ENCODE measurements at regions not wholly inside any gene's neighbourhood (a gene's known extent, or its start where the extent isn't known, plus 50 kb on each side); places are given as distances from the start of the nearest gene placed in this dataset.

- TF ChIP-seq MYC (IDR thresholded peaks at IDR 0.05; ENCODE audit: low read depth, low read length) (no peak), FOS (IDR thresholded peaks at IDR 0.05; ENCODE audit: borderline replicate concordance, insufficient read depth, low read length) (no peak), JUN (IDR thresholded peaks at IDR 0.05; ENCODE audit: borderline replicate concordance, insufficient read depth, insufficient read length, low read depth) (no peak), POLR2AphosphoS5 (IDR thresholded peaks at IDR 0.05; ENCODE audit: insufficient read depth, low read depth, low read length) (no peak), CTCF (IDR thresholded peaks at IDR 0.05; ENCODE audit: extremely low read depth in 1 of 2, insufficient read depth in 1 of 2, low read depth in 1 of 2, low read length in 2 of 2) (no peak), GATA2 (IDR thresholded peaks at IDR 0.05; ENCODE audit: insufficient read depth, insufficient read length, low read depth, low read length) (no peak), POLR2A (IDR thresholded peaks at IDR 0.05; ENCODE audit: low read depth, low read length) (no peak), EZH2 (IDR thresholded peaks at IDR 0.05; ENCODE audit: borderline replicate concordance, low read depth, low read length, severe bottlenecking) (no peak)
- TF ChIP-seq, protein P1, sequence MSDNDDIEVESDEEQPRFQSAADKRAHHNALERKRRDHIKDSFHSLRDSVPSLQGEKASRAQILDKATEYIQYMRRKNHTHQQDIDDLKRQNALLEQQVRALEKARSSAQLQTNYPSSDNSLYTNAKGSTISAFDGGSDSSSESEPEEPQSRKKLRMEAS (IDR thresholded peaks at IDR 0.05; ENCODE audit: insufficient read depth, insufficient read length), result no peak
- no TSS peak for BruUV-seq (replicated peaks)
- Histone ChIP-seq H3K36me3 (ENCODE audit: control insufficient read depth in 2 of 2, extremely low read depth in 1 of 2, insufficient read depth in 2 of 2, low read length in 2 of 2) (no peaks in the 10 kb centered on the region), H3K27me3 (ENCODE audit: control insufficient read depth in 2 of 2, insufficient read depth in 2 of 2, low read length in 2 of 2) (no peaks in the 10 kb centered on the region), H3K4me1 (ENCODE audit: control insufficient read depth, extremely low read depth, insufficient read depth, low read length) (no peaks in the 10 kb centered on the region), H3K4me3 (replicated peaks in 1 of 3; ENCODE audit: insufficient read depth in 1 of 3, low read depth in 1 of 3, low read length in 3 of 3) (no peak overlapping the region), H4K20me1 (replicated peaks; ENCODE audit: control insufficient read depth, extremely low read depth, insufficient read depth, low read length) (no peaks in the 10 kb centered on the region), H3K4me2 (ENCODE audit: insufficient read depth, low read length) (no peak overlapping the region), H3K9ac (replicated peaks; ENCODE audit: extremely low read depth, insufficient read depth, low read length) (no peak overlapping the region), H3K9me1 (replicated peaks; ENCODE audit: control insufficient read depth, extremely low read depth, insufficient read depth, low read length) (no peaks in the 10 kb centered on the region), H3K79me2 (ENCODE audit: control insufficient read depth, insufficient read depth, low read length) (no peaks in the 10 kb centered on the region), H3K27ac (ENCODE audit: insufficient read depth, low read depth, low read length) (no peak overlapping the region), H2AFZ (ENCODE audit: low read depth, low read length) (no peak overlapping the region), H3K9me3 (replicated peaks; ENCODE audit: control insufficient read depth, insufficient read depth, low read length) (no peaks in the 10 kb centered on the region)
- no peak for FAIRE-seq
- dilution Hi-C loops (cut with MboI; ENCODE audit: extremely low pct_ligation_motif_present, low sequenced_read_pairs), result no loop called here
- ChIA-PET POLR2A (no interaction called here), CTCF (no interaction called here)
- intact Hi-C loops (cut with micrococcal nuclease), result no loop called here
- no peak for DNase-seq (ENCODE audit: low read depth, low spot score)
Observed at GRCh38 chr5:167661605-167662004, 629.8 kb upstream of the WWC1 start.

All from endothelial cell of umbilical vein (primary cell).